GM10248 (cell line): ENCODE measurements at regions not wholly inside any gene's neighbourhood (a gene's known extent, or its start where the extent isn't known, plus 50 kb on each side); places are given as distances from the start of the nearest gene placed in this dataset.

Experiments used
- CTCF ChIA-PET: fragments of 300-600 bp; sonication (Branson Sonifier 250); formaldehyde crosslinking; extraction: SDS; loops from one replicate; lab custom pipeline; 2021; ENCODE audit warnings: antibody characterized with exemption; lab: Yijun Ruan, JAX
- POLR2A ChIA-PET: fragments of 350-650 bp; sonication (Branson Sonifier 250); formaldehyde crosslinking; extraction: SDS; loops from one replicate; lab custom pipeline; 2020; ENCODE audit warnings: antibody characterized with exemption; lab: Yijun Ruan, JAX
- DNase-seq: peaks from one replicate; pipeline ENCODE4 v3.0.0; 2012; ENCODE audit errors: extremely low spot score
- CTCF ChIP-seq: IDR thresholded peaks from 2 replicates; pipeline ENCODE4 v1.5.1; 2012; ENCODE audit warnings: mild to moderate bottlenecking, low read depth; ENCODE audit errors: extremely low read depth, missing control alignments, control extremely low read depth

- ChIA-PET POLR2A (no interaction called here), CTCF (interaction anchor here (0.9 to 1.8 kb wide), 2 partner anchors 9 to 12 kb away, joined by 3 to 5 read pairs; no protein-coding TSS in a partner anchor)
- DNase-seq, result no peak
- TF ChIP-seq CTCF, result no peak
Observed at GRCh38 chr4:36763814-36764213, 480.7 kb upstream of the NWD2 start.

GRCh38 chr4:36767596-36767995 lies 476.9 kb upstream of the NWD2 start:
- ChIA-PET POLR2A (no interaction called here), CTCF (no interaction called here)
- TF ChIP-seq CTCF, result no peak
- DNase-seq, result no peak

DNA sequence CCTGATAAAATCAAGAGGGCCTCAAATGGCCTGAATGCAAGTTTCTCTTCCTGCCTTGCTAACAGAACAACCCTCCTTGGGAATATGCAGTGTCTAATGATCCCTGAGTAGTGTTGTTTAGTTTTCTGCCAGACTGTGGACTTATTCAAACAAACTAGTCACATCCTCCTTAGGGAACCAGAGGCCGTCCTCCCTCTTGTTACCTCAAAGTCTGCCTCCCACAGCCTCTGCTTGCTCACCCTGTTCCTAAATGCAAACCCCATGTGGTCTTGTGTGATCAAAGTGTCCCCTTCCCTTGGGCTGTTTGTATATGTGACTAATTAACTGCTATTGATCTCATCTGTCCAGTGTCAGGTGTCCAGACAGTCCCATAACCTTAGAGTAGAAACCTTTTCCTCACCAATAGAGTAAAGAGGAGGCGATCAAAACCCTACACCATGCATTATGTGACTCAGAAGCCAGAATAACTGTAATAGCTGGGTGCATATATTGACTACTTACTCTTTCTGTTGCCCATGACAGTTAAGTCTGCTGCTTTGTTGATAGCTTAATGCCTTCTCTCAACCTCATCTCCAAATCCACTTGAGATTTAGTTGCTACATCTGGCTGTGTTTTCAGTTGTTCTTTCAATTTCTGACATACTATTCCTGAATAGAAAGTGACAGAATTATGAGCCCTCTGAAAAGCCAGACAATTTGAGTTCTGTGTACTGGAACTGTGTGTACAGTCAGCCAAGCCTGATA lies 473.0 kb upstream of the NWD2 start:
- ChIA-PET POLR2A (no interaction called here), CTCF (interaction anchor here (1.6 kb wide), 1 partner anchor 67 kb away, joined by 3 read pairs; no protein-coding TSS in a partner anchor)
- no peak for DNase-seq
- TF ChIP-seq CTCF, result no peak

DNA sequence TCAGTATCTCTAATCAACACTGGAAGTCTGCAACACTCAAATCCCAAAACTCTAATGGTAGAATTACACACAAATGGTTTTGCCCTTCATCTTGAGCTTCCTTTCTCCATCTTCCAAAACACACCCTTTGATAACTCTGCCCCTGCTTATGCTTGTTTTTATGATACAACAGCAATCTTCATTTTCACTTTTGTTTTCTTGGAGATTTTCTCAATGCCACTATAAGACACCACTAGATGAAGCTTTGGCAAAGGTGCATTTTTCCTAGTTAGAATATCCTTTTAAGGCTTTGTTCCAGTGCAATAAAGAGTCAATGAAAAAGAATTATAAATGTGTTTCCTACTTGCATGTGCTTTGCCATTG lies 472.4 kb upstream of the NWD2 start:
- ChIA-PET CTCF (interaction anchor here (1.6 kb wide), 1 partner anchor 68 kb away, joined by 3 read pairs; no protein-coding TSS in a partner anchor), POLR2A (no interaction called here)
- TF ChIP-seq CTCF, result no peak
- DNase-seq, result no peak

- POLR2A ChIA-PET, result no interaction called here
- CTCF ChIA-PET, result interaction anchor here (0.8 to 0.9 kb wide), 2 partner anchors 10 to 11 kb away, joined by 3 read pairs; no protein-coding TSS in a partner anchor
- TF ChIP-seq CTCF, result no peak
- no peak for DNase-seq
Observed at GRCh38 chr4:36773467-36773866, 471.1 kb upstream of the NWD2 start.

- no peak for TF ChIP-seq CTCF
- ChIA-PET CTCF (interaction anchor here (1.4 to 1.6 kb wide), 2 partner anchors 12 to 28 kb away, joined by 3 to 5 read pairs; no protein-coding TSS in a partner anchor), POLR2A (no interaction called here)
- no peak for DNase-seq
Observed at GRCh38 chr4:36775544-36775943, 469.0 kb upstream of the NWD2 start.

GRCh38 chr4:36779601-36780000 lies 464.9 kb upstream of the NWD2 start:
- no peak for TF ChIP-seq CTCF
- ChIA-PET POLR2A (no interaction called here), CTCF (no interaction called here)
- DNase-seq, result no peak
